A549 (cell line): ENCODE measurements at regions not wholly inside any gene's neighbourhood (a gene's known extent, or its start where the extent isn't known, plus 50 kb on each side); places are given as distances from the start of the nearest gene placed in this dataset.

Source experiments
- ATAC-seq, 2 experiments: fragments of 200-7000 bp in 1 of 2; fragments of >200 bp in 1 of 2; cut with Nextera tagmentation in 1 of 2; cut with Tn5 transposase in 1 of 2; 3 replicates each; pipeline versions ENCODE4 v1.8.0 to v1.9.1; 2018 to 2020; ENCODE audit warnings: mild to moderate bottlenecking in 1 of 2, moderate library complexity in 1 of 2
- CTCF ChIA-PET: fragments of 300-600 bp; sonication (Branson Sonifier 250); formaldehyde crosslinking; extraction: SDS; loops from one replicate; lab custom pipeline; 2021; ENCODE audit warnings: antibody characterized with exemption, inconsistent platforms; lab: Yijun Ruan, JAX
- POLR2A ChIA-PET: fragments of 350-600 bp; formaldehyde crosslinking; extraction: SDS; loops from one replicate; lab custom pipeline; 2021; ENCODE audit warnings: antibody characterized with exemption, inconsistent platforms; lab: Yijun Ruan, JAX
- DNase-seq, 2 experiments: peaks; one replicate each; pipeline versions ENCODE4 v3.0.0 to v3.0.0-alpha.2; 2011 to 2016; ENCODE audit warnings: low read depth in 1 of 2, low spot score in 1 of 2
- FAIRE-seq: peaks from 2 replicates; lab custom pipeline; 2011; peaks lifted over from hg19 to GRCh38; lab: Jason Lieb, UNC
- H3K27ac ChIP-seq, 2 experiments: fragments of >200 bp; sonication (Bioruptor Twin); formaldehyde crosslinking; 3 replicates each; pipeline ENCODE4 v1.5.1; 2016 to 2017
- H3K4me1 ChIP-seq: fragments of >200 bp; sonication (Bioruptor Twin); formaldehyde crosslinking; 3 replicates; pipeline ENCODE4 v1.6.1; 2016
- H3K4me2 ChIP-seq: fragments of >200 bp; sonication (Bioruptor Twin); formaldehyde crosslinking; 3 replicates; pipeline ENCODE4 v1.6.1; 2016
- H3K4me3 ChIP-seq: fragments of >200 bp; sonication (Bioruptor Twin); formaldehyde crosslinking; 3 replicates; pipeline ENCODE4 v1.5.1; 2016
- H3K9me3 ChIP-seq: fragments of >200 bp; sonication (Bioruptor Twin); formaldehyde crosslinking; 3 replicates; pipeline ENCODE4 v1.6.1; 2016
- CBX2 ChIP-seq: fragments of 200-600 bp; sonication (generic); IDR thresholded peaks from 2 replicates; pipeline ENCODE4 v1.6.1; 2016; ENCODE audit warnings: low read depth, mild to moderate bottlenecking, borderline replicate concordance
- CEBPB ChIP-seq, 2 experiments: fragments of >200 bp in 1 of 2; sonication (Bioruptor Twin) in 1 of 2; formaldehyde crosslinking in 1 of 2; IDR thresholded peaks; 2 replicates each; pipeline ENCODE4 v1.6.1; 2012 to 2016
- CHD4 ChIP-seq: fragments of 200-600 bp; sonication (generic); IDR thresholded peaks from 2 replicates; pipeline ENCODE4 v1.6.1; 2016; ENCODE audit warnings: antibody characterized with exemption, mild to moderate bottlenecking, borderline replicate concordance
- EHF ChIP-seq: fragments of 250-450 bp; sonication (Bioruptor Pico); IDR thresholded peaks from 2 replicates; pipeline ENCODE4 v1.5.0; 2020; ENCODE audit warnings: mild to moderate bottlenecking
- EP300 ChIP-seq, 2 experiments: fragments of >200 bp; sonication (Bioruptor Twin); formaldehyde crosslinking; IDR thresholded peaks; 2 replicates in 1 of 2; 3 replicates in 1 of 2; pipeline ENCODE4 v1.6.1; 2016 to 2017
- ESRRA ChIP-seq: fragments of 150-350 bp; IDR thresholded peaks from 2 replicates; pipeline ENCODE4 v1.6.1; 2014; ENCODE audit warnings: mild to moderate bottlenecking, low read length, borderline replicate concordance
- FOXS1 ChIP-seq: fragments of 250-450 bp; sonication (Bioruptor Pico); IDR thresholded peaks from 2 replicates; pipeline ENCODE4 v1.5.0; 2020; ENCODE audit warnings: mild to moderate bottlenecking, moderate library complexity
- GATA3 ChIP-seq: IDR thresholded peaks from 2 replicates; pipeline ENCODE4 v1.6.1; 2012; ENCODE audit warnings: borderline replicate concordance
- JUN ChIP-seq, 2 experiments: fragments of >200 bp; sonication (Bioruptor Twin); formaldehyde crosslinking; IDR thresholded peaks; 2 replicates in 1 of 2; 3 replicates in 1 of 2; pipeline ENCODE4 v1.6.1; 2016 to 2017
- JUNB ChIP-seq: fragments of >200 bp; sonication (Bioruptor Twin); formaldehyde crosslinking; IDR thresholded peaks from 2 replicates; pipeline ENCODE4 v1.6.1; 2016
- KDM5A ChIP-seq: fragments of 200-600 bp; sonication (generic); IDR thresholded peaks from 2 replicates; pipeline ENCODE4 v1.6.1; 2016; ENCODE audit warnings: antibody characterized with exemption, mild to moderate bottlenecking
- NFE2L2 ChIP-seq: fragments of 150-350 bp; conservative IDR thresholded peaks from 2 replicates; pipeline ENCODE4 v1.6.1; 2014; ENCODE audit warnings: low read length
- NPAS2 ChIP-seq: fragments of 250-450 bp; sonication (Bioruptor Pico); IDR thresholded peaks from 2 replicates; pipeline ENCODE4 v1.8.0; 2022; ENCODE audit warnings: mild to moderate bottlenecking, moderate library complexity, borderline replicate concordance
- NR3C1 ChIP-seq: fragments of >200 bp; sonication (Bioruptor Twin); formaldehyde crosslinking; IDR thresholded peaks from 3 replicates; pipeline ENCODE4 v1.6.1; 2017
- PHF8 ChIP-seq: fragments of 200-600 bp; sonication (generic); IDR thresholded peaks from 2 replicates; pipeline ENCODE4 v1.6.1; 2016; ENCODE audit warnings: low read depth, mild to moderate bottlenecking, antibody characterized with exemption, moderate library complexity, borderline replicate concordance
- POLR2A ChIP-seq: IDR thresholded peaks from 2 replicates; pipeline ENCODE4 v1.6.1; 2012; ENCODE audit warnings: mild to moderate bottlenecking, low read length
- POLR2AphosphoS2 ChIP-seq: conservative IDR thresholded peaks from 2 replicates; pipeline ENCODE4 v1.6.1; 2012; ENCODE audit warnings: low read length, improper control_type of control experiment, inconsistent platforms
- RAD21 ChIP-seq, 2 experiments: fragments of >200 bp in 1 of 2; sonication (Bioruptor Twin) in 1 of 2; formaldehyde crosslinking in 1 of 2; IDR thresholded peaks in 1 of 2; conservative IDR thresholded peaks in 1 of 2; 2 replicates in 1 of 2; 3 replicates in 1 of 2; pipeline ENCODE4 v1.6.1; 2012 to 2018; ENCODE audit warnings: inconsistent platforms in 1 of 2
- RCOR1 ChIP-seq: fragments of 150-350 bp; IDR thresholded peaks from 2 replicates; pipeline ENCODE4 v1.6.1; 2014; ENCODE audit warnings: antibody characterized with exemption, low read length, low read depth
- SMC3 ChIP-seq: fragments of >200 bp; sonication (Bioruptor Twin); formaldehyde crosslinking; IDR thresholded peaks from 3 replicates; pipeline ENCODE4 v1.6.1; 2018; ENCODE audit warnings: inconsistent platforms
- ZNF302 ChIP-seq: fragments of 250-450 bp; sonication (Bioruptor Pico); IDR thresholded peaks from 2 replicates; pipeline ENCODE4 v1.9.0; 2021; ENCODE audit warnings: inconsistent platforms, mild to moderate bottlenecking, moderate library complexity
- WGBS: methylation state at CpG from one replicate; pipeline ENCODE4 v1.1.6; 2017; ENCODE audit errors: missing lambda C conversion rate; 5-methylcytosine and 5-hydroxymethylcytosine counted together
- TF ChIP-seq, protein P1 (sequence below): fragments of 200-600 bp; sonication (generic); IDR thresholded peaks from 2 replicates; pipeline ENCODE4 v1.6.1; 2016; ENCODE audit warnings: antibody characterized with exemption, mild to moderate bottlenecking, moderate library complexity
- TF ChIP-seq, protein P2 (sequence below): IDR thresholded peaks from 2 replicates; pipeline ENCODE4 v1.6.1; 2012; ENCODE audit warnings: low read depth, borderline replicate concordance
- TF ChIP-seq, protein P3 (sequence below): fragments of >200 bp; sonication (Bioruptor Twin); formaldehyde crosslinking; IDR thresholded peaks from 3 replicates; pipeline ENCODE4 v1.6.1; 2016

DNA sequence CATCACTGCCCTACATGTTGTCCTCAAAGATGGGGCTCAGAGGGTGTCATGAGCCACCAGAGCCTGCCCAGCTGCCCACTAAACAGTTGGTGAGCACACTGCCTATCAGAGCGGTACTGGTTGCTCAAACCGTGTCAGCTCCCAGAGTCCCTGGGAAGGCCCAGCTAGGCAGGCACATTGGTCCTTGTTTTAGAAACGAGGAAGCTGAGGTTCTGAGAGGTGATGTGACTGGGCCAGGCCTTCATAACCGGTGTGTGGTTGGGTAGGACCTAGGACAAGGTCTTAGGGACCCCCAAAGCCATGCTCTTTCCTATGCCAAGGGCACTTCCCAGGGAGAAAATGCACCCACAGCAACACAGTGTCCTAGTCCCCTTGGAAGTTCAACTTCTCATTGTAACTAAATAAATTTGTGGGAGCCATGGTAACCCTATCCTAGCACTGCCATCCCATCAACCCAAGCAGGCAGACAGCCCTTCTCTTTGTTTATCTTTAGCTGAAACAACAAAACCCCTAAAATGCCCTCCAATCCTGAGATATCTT is 174.7 kb upstream of the PDE1C start:
- no peak overlapping the region for H3K4me3 ChIP-seq
- ChIA-PET CTCF (no interaction called here), POLR2A (no interaction called here)
- H3K4me2 ChIP-seq: no peak overlapping the region
- no peak overlapping the region for H3K27ac ChIP-seq
- WGBS: 0% methylated on average over 2 of the region's 4 CpGs
- FAIRE-seq (no peak), DNase-seq (no peak), ATAC-seq (no peak)
- TF ChIP-seq FOXS1: no peak
- TF ChIP-seq EP300 (IDR thresholded peaks at IDR 0.05): no peak
- no peak for TF ChIP-seq CEBPB (IDR thresholded peaks at IDR 0.05)
- no peak for TF ChIP-seq NFE2L2
- no peak for TF ChIP-seq ZNF302 (CRISPR knock-in tag)
- TF ChIP-seq POLR2AphosphoS2: no peak
- no peak for TF ChIP-seq RAD21 (conservative IDR thresholded peaks at IDR 0.05 in 1 of 2, IDR thresholded peaks at IDR 0.05 in 1 of 2)
- no peak for TF ChIP-seq NR3C1
- H3K9me3 ChIP-seq: no peaks in the 10 kb centered on the region
- H3K4me1 ChIP-seq: no peaks in the 10 kb centered on the region

DNA sequence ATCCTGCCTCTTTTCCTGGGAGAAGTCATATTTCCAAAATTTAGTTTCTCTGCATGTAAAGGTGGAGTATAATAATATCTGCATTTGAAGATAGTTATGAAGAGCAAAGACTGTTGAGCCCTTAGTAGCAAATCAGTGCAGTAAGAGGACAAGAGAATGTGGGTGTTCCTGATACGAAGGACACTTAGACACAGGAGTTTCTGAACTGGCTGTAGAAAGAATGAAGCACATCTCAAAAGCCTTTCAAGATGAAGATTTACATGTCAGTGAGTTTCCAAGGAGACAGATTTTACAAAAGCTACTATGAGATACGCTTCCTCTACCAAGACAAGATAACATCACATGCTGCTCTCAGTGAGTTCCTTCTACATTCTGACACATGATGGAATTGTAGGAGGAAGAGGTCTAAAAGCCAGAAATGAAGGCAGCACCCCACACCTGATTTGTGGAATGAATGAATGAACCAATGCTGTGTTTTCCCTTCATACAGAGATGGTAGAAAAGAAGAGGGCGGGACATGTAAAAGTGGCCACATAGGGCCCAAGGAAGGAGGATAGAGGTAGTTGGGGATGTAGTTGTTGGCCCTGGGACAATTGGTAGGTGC is 173.6 kb upstream of the PDE1C start:
- no peak for ATAC-seq
- ChIA-PET CTCF (interaction anchor here (1.7 kb wide), 1 partner anchor 33 kb away, joined by 3 read pairs; no protein-coding TSS in a partner anchor), POLR2A (no interaction called here)
- FAIRE-seq: no peak
- DNase-seq: no peak
- H3K4me1 ChIP-seq: no peaks in the 10 kb centered on the region
- H3K27ac ChIP-seq: no peak overlapping the region
- no peak for TF ChIP-seq RCOR1
- no peak for TF ChIP-seq ESRRA
- no peak for TF ChIP-seq KDM5A
- TF ChIP-seq GATA3: no peak
- TF ChIP-seq NR3C1: no peak
- TF ChIP-seq CBX2: no peak
- TF ChIP-seq NPAS2 (CRISPR knock-in tag): no peak
- TF ChIP-seq, protein P1, sequence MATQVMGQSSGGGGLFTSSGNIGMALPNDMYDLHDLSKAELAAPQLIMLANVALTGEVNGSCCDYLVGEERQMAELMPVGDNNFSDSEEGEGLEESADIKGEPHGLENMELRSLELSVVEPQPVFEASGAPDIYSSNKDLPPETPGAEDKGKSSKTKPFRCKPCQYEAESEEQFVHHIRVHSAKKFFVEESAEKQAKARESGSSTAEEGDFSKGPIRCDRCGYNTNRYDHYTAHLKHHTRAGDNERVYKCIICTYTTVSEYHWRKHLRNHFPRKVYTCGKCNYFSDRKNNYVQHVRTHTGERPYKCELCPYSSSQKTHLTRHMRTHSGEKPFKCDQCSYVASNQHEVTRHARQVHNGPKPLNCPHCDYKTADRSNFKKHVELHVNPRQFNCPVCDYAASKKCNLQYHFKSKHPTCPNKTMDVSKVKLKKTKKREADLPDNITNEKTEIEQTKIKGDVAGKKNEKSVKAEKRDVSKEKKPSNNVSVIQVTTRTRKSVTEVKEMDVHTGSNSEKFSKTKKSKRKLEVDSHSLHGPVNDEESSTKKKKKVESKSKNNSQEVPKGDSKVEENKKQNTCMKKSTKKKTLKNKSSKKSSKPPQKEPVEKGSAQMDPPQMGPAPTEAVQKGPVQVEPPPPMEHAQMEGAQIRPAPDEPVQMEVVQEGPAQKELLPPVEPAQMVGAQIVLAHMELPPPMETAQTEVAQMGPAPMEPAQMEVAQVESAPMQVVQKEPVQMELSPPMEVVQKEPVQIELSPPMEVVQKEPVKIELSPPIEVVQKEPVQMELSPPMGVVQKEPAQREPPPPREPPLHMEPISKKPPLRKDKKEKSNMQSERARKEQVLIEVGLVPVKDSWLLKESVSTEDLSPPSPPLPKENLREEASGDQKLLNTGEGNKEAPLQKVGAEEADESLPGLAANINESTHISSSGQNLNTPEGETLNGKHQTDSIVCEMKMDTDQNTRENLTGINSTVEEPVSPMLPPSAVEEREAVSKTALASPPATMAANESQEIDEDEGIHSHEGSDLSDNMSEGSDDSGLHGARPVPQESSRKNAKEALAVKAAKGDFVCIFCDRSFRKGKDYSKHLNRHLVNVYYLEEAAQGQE: no peak
- no peak for TF ChIP-seq JUN (IDR thresholded peaks at IDR 0.05)
- no peak for TF ChIP-seq JUNB
- TF ChIP-seq POLR2A: no peak
- TF ChIP-seq EHF (CRISPR knock-in tag): no peak
- TF ChIP-seq, protein P2, sequence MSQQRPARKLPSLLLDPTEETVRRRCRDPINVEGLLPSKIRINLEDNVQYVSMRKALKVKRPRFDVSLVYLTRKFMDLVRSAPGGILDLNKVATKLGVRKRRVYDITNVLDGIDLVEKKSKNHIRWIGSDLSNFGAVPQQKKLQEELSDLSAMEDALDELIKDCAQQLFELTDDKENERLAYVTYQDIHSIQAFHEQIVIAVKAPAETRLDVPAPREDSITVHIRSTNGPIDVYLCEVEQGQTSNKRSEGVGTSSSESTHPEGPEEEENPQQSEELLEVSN: no peak
- no peak for TF ChIP-seq CHD4
- TF ChIP-seq, protein P3, sequence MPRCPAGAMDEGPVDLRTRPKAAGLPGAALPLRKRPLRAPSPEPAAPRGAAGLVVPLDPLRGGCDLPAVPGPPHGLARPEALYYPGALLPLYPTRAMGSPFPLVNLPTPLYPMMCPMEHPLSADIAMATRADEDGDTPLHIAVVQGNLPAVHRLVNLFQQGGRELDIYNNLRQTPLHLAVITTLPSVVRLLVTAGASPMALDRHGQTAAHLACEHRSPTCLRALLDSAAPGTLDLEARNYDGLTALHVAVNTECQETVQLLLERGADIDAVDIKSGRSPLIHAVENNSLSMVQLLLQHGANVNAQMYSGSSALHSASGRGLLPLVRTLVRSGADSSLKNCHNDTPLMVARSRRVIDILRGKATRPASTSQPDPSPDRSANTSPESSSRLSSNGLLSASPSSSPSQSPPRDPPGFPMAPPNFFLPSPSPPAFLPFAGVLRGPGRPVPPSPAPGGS: no peak
- no peak for TF ChIP-seq SMC3
- no peak for TF ChIP-seq PHF8
- WGBS: 19% methylated on average over 3 of the region's 3 CpGs
- no peaks in the 10 kb centered on the region for H3K9me3 ChIP-seq
- no peak overlapping the region for H3K4me2 ChIP-seq
- H3K4me3 ChIP-seq: no peak overlapping the region
